Naive thymus-derived CD4-positive, alpha-beta T cell (primary cell): ENCODE measurements at regions not wholly inside any gene's neighbourhood (a gene's known extent, or its start where the extent isn't known, plus 50 kb on each side); places are given as distances from the start of the nearest gene placed in this dataset.
"Not testable (repeated sequence)": the region's sequence is repeated elsewhere in the genome, so short reads cannot be mapped to it uniquely, and the experiment has no call there.

Source experiments
- ATAC-seq: fragments of 150-1000 bp; cut with Tn5 transposase; 2 replicates; pipeline ENCODE4 v1.10.0; 2021; ENCODE audit warnings: mild to moderate bottlenecking, moderate library complexity
- CTCF ChIA-PET: fragments of 350-600 bp; sonication (Branson Sonifier 250); formaldehyde crosslinking; loops from one replicate; lab custom pipeline; 2021; ENCODE audit warnings: antibody characterized with exemption; lab: Charles Lee
- POLR2A ChIA-PET: fragments of 350-600 bp; sonication (Branson Sonifier 250); formaldehyde crosslinking; loops from one replicate; lab custom pipeline; 2021; ENCODE audit warnings: antibody characterized with exemption, inconsistent platforms; lab: Charles Lee
- DNase-seq, 9 donors: peaks; one replicate each; pipeline versions ENCODE4 v3.0.0 to v3.0.0-alpha.2; 2020 to 2022; ENCODE audit warnings: mixed read lengths in 1 of 9
- H3K27ac ChIP-seq: one replicate; pipeline ENCODE4 v1.7.0; 2013; ENCODE audit warnings: mild to moderate bottlenecking, low read depth, low read length, moderate library complexity
- H3K27me3 ChIP-seq, 2 donors: one replicate each; pipeline ENCODE4 v1.7.0; 2013; ENCODE audit warnings: low read length in 2 of 2, mild to moderate bottlenecking in 2 of 2, moderate library complexity in 2 of 2; ENCODE audit not compliant: control insufficient read depth in 2 of 2, insufficient read depth in 2 of 2
- H3K36me3 ChIP-seq, 3 experiments: 1 replicate in 2 of 3; 2 replicates in 1 of 3; pipeline ENCODE4 v1.7.0; 2013; ENCODE audit warnings: low read length in 3 of 3, mild to moderate bottlenecking in 3 of 3, moderate library complexity in 1 of 3; ENCODE audit not compliant: insufficient read depth in 3 of 3, control insufficient read depth in 2 of 3
- H3K4me1 ChIP-seq, 2 donors: one replicate each; pipeline ENCODE4 v1.7.0; 2013; ENCODE audit warnings: low read length in 2 of 2, mild to moderate bottlenecking in 2 of 2, moderate library complexity in 1 of 2; ENCODE audit not compliant: control insufficient read depth in 2 of 2, insufficient read depth in 2 of 2
- H3K4me3 ChIP-seq: 2 replicates; pipeline ENCODE4 v1.7.0; 2013; ENCODE audit warnings: mild to moderate bottlenecking, low read length
- H3K9me3 ChIP-seq, 3 experiments: 1 replicate in 2 of 3; 2 replicates in 1 of 3; pipeline ENCODE4 v1.7.0; 2013; ENCODE audit warnings: low read length in 3 of 3; ENCODE audit not compliant: control insufficient read depth in 2 of 3
- H3K27ac Mint-ChIP-seq, 9 donors: one replicate each; pipeline ENCODE4 v1.8.0; 2020 to 2022; ENCODE audit warnings: mixed read lengths in 9 of 9, mild to moderate bottlenecking in 8 of 9, moderate library complexity in 5 of 9, inconsistent platforms in 2 of 9
- H3K27me3 Mint-ChIP-seq, 5 donors: one replicate each; pipeline ENCODE4 v1.8.0; 2021 to 2022; ENCODE audit warnings: mixed read lengths in 5 of 5, mild to moderate bottlenecking in 1 of 5
- H3K36me3 Mint-ChIP-seq, 5 donors: one replicate each; pipeline ENCODE4 v1.8.0; 2020 to 2022; ENCODE audit warnings: mixed read lengths in 5 of 5, mild to moderate bottlenecking in 3 of 5, inconsistent platforms in 1 of 5
- H3K4me1 Mint-ChIP-seq, 7 donors: one replicate each; pipeline ENCODE4 v1.8.0; 2020 to 2022; ENCODE audit warnings: mixed read lengths in 7 of 7, mild to moderate bottlenecking in 3 of 7, inconsistent platforms in 1 of 7
- H3K4me3 Mint-ChIP-seq, 10 donors: one replicate each; pipeline ENCODE4 v1.8.0; 2020 to 2022; ENCODE audit warnings: mild to moderate bottlenecking in 10 of 10, mixed read lengths in 10 of 10, moderate library complexity in 6 of 10, inconsistent platforms in 2 of 10
- H3K9me3 Mint-ChIP-seq, 11 donors: one replicate each; pipeline ENCODE4 v1.8.0; 2020 to 2022; ENCODE audit warnings: mixed read lengths in 11 of 11, mild to moderate bottlenecking in 4 of 11, inconsistent platforms in 1 of 11, moderate library complexity in 1 of 11
- intact Hi-C, 2 donors: fragments of 100-400 bp; cut with micrococcal nuclease; formaldehyde crosslinking; loops; one replicate each; pipeline ENCODE4 v1.15.1; 2023

GRCh38 chr9:39018107-39018506 is 269.9 kb downstream of the CNTNAP3 start:
- H3K27ac Mint-ChIP-seq, ATAC-seq, H3K9me3 Mint-ChIP-seq, DNase-seq, CTCF ChIA-PET, POLR2A ChIA-PET, H3K27me3 Mint-ChIP-seq, H3K36me3 Mint-ChIP-seq, H3K4me1 ChIP-seq, intact Hi-C loops, H3K27me3 ChIP-seq, H3K4me1 Mint-ChIP-seq, H3K4me3 ChIP-seq, H3K36me3 ChIP-seq, H3K9me3 ChIP-seq, H3K27ac ChIP-seq, H3K4me3 Mint-ChIP-seq: not testable (repeated sequence)

- H3K9me3 ChIP-seq, H3K27me3 ChIP-seq, ATAC-seq, H3K9me3 Mint-ChIP-seq, H3K27me3 Mint-ChIP-seq, POLR2A ChIA-PET, H3K4me3 ChIP-seq, H3K4me1 Mint-ChIP-seq, H3K4me3 Mint-ChIP-seq, H3K4me1 ChIP-seq, H3K36me3 ChIP-seq, H3K27ac Mint-ChIP-seq, intact Hi-C loops, H3K27ac ChIP-seq, H3K36me3 Mint-ChIP-seq, DNase-seq, CTCF ChIA-PET: not testable (repeated sequence)
These were observed 272.8 kb downstream of the CNTNAP3 start for GRCh38 chr9:39015178-39015577.

- H3K4me1 ChIP-seq, H3K4me3 Mint-ChIP-seq, H3K9me3 Mint-ChIP-seq, H3K27me3 ChIP-seq, H3K36me3 Mint-ChIP-seq, H3K4me1 Mint-ChIP-seq, H3K9me3 ChIP-seq, POLR2A ChIA-PET, H3K4me3 ChIP-seq, H3K36me3 ChIP-seq, H3K27me3 Mint-ChIP-seq, DNase-seq, CTCF ChIA-PET, intact Hi-C loops, H3K27ac Mint-ChIP-seq, H3K27ac ChIP-seq, ATAC-seq: not testable (repeated sequence)
These were observed 273.2 kb downstream of the CNTNAP3 start for GRCh38 chr9:39014805-39015123.

- H3K9me3 Mint-ChIP-seq, H3K9me3 ChIP-seq, H3K4me3 Mint-ChIP-seq, H3K36me3 ChIP-seq, H3K4me1 Mint-ChIP-seq, H3K27me3 ChIP-seq, H3K4me1 ChIP-seq, H3K27ac ChIP-seq, H3K4me3 ChIP-seq, H3K36me3 Mint-ChIP-seq, POLR2A ChIA-PET, CTCF ChIA-PET, H3K27me3 Mint-ChIP-seq, H3K27ac Mint-ChIP-seq, DNase-seq, intact Hi-C loops: not testable (repeated sequence)
- ATAC-seq = peak; percentile 28
These were observed 273.7 kb downstream of the CNTNAP3 start for GRCh38 chr9:39014096-39014804.

- H3K4me3 Mint-ChIP-seq, H3K36me3 Mint-ChIP-seq, H3K4me1 Mint-ChIP-seq, ATAC-seq, H3K27ac Mint-ChIP-seq, H3K9me3 ChIP-seq, intact Hi-C loops, H3K4me1 ChIP-seq, DNase-seq, CTCF ChIA-PET, H3K27me3 Mint-ChIP-seq, H3K4me3 ChIP-seq, H3K36me3 ChIP-seq, H3K27me3 ChIP-seq, POLR2A ChIA-PET, H3K27ac ChIP-seq: not testable (repeated sequence)
- H3K9me3 Mint-ChIP-seq = peaks cover 0 to 13% (median 0%) of the 10 kb centered on the region in 11 donors
These were observed 278.2 kb downstream of the CNTNAP3 start for GRCh38 chr9:39009743-39010142.

GRCh38 chr9:39009343-39009742 is 278.6 kb downstream of the CNTNAP3 start:
- intact Hi-C loops, H3K4me3 Mint-ChIP-seq, H3K27me3 ChIP-seq, H3K36me3 ChIP-seq, H3K27ac ChIP-seq, H3K4me3 ChIP-seq, POLR2A ChIA-PET, H3K27ac Mint-ChIP-seq, H3K4me1 Mint-ChIP-seq, H3K27me3 Mint-ChIP-seq, H3K36me3 Mint-ChIP-seq, ATAC-seq, H3K9me3 ChIP-seq, H3K4me1 ChIP-seq, DNase-seq, CTCF ChIA-PET: not testable (repeated sequence)
- peaks cover 0 to 13% (median 0%) of the 10 kb centered on the region in 11 donors for H3K9me3 Mint-ChIP-seq

- not testable (repeated sequence) for DNase-seq
These were observed 279.1 kb downstream of the CNTNAP3 start for GRCh38 chr9:39008907-39009306.

More at GRCh38 chr9:39008907-39009306, 279.1 kb downstream of the CNTNAP3 start:
- POLR2A ChIA-PET, H3K27ac ChIP-seq, CTCF ChIA-PET, H3K4me1 Mint-ChIP-seq, H3K4me3 ChIP-seq, H3K27me3 Mint-ChIP-seq, H3K27me3 ChIP-seq, H3K4me1 ChIP-seq, H3K36me3 Mint-ChIP-seq, H3K36me3 ChIP-seq, H3K27ac Mint-ChIP-seq, intact Hi-C loops, H3K4me3 Mint-ChIP-seq, H3K9me3 ChIP-seq: not testable (repeated sequence)
- ATAC-seq = peak; percentile 28
- peaks cover 0 to 13% (median 0%) of the 10 kb centered on the region in 11 donors for H3K9me3 Mint-ChIP-seq
